ENCODE measurements at regions not wholly inside any gene's neighbourhood (a gene's known extent, or its start where the extent isn't known, plus 50 kb on each side); places are given as distances from the start of the nearest gene placed in this dataset.

DNA sequence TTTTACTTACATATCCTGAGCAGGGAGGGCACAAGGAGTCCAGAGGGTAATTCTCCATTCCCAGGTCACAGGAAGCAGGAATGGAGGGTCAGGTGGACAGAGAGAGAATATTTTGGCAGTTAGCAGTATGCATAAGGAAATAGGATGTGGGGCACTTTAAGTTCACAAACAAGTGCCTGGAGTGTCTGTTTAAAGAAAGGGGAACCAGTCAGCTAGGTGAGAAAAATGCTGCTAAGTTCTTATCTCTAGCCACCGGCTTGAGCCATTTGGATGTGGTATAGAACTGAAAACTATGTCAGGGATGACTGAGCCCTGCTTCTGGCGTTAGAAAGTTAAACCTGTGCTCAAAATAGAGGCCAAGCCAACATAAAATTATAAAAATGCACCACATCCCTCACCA is 739.7 kb upstream of the NCAM2 start (continued):
- TF ChIP-seq EP400 (IDR thresholded peaks at IDR 0.05), result peak; percentile 23; the same call in 1 of the 2 replicates
- TF ChIP-seq DDX20 (tag; IDR thresholded peaks at IDR 0.05; ENCODE audit: low read depth), result no peak
- TF ChIP-seq TBL1XR1 (IDR thresholded peaks at IDR 0.05; ENCODE audit: low read length in 2 of 2), result no peak
- TF ChIP-seq CREB1 (IDR thresholded peaks at IDR 0.05), result no peak
- no peak for TF ChIP-seq CREB1 (CRISPR knock-in tag; IDR thresholded peaks at IDR 0.05)
- TF ChIP-seq RBFOX2 (IDR thresholded peaks at IDR 0.05; ENCODE audit: low read depth, low read length), result no peak
- TF ChIP-seq STAT5A (IDR thresholded peaks at IDR 0.05; ENCODE audit: borderline replicate concordance, low read length), result peak; percentile 75
- TF ChIP-seq XRCC4 (IDR thresholded peaks at IDR 0.05; ENCODE audit: extremely low read depth, insufficient read depth, insufficient read length), result no peak
- TF ChIP-seq KDM1A (IDR thresholded peaks at IDR 0.05), result 0 out of 4 replicates have a peak, but pooled peaks of 1 of the 2 experiments have one; percentile 18
- TF ChIP-seq, protein P1, sequence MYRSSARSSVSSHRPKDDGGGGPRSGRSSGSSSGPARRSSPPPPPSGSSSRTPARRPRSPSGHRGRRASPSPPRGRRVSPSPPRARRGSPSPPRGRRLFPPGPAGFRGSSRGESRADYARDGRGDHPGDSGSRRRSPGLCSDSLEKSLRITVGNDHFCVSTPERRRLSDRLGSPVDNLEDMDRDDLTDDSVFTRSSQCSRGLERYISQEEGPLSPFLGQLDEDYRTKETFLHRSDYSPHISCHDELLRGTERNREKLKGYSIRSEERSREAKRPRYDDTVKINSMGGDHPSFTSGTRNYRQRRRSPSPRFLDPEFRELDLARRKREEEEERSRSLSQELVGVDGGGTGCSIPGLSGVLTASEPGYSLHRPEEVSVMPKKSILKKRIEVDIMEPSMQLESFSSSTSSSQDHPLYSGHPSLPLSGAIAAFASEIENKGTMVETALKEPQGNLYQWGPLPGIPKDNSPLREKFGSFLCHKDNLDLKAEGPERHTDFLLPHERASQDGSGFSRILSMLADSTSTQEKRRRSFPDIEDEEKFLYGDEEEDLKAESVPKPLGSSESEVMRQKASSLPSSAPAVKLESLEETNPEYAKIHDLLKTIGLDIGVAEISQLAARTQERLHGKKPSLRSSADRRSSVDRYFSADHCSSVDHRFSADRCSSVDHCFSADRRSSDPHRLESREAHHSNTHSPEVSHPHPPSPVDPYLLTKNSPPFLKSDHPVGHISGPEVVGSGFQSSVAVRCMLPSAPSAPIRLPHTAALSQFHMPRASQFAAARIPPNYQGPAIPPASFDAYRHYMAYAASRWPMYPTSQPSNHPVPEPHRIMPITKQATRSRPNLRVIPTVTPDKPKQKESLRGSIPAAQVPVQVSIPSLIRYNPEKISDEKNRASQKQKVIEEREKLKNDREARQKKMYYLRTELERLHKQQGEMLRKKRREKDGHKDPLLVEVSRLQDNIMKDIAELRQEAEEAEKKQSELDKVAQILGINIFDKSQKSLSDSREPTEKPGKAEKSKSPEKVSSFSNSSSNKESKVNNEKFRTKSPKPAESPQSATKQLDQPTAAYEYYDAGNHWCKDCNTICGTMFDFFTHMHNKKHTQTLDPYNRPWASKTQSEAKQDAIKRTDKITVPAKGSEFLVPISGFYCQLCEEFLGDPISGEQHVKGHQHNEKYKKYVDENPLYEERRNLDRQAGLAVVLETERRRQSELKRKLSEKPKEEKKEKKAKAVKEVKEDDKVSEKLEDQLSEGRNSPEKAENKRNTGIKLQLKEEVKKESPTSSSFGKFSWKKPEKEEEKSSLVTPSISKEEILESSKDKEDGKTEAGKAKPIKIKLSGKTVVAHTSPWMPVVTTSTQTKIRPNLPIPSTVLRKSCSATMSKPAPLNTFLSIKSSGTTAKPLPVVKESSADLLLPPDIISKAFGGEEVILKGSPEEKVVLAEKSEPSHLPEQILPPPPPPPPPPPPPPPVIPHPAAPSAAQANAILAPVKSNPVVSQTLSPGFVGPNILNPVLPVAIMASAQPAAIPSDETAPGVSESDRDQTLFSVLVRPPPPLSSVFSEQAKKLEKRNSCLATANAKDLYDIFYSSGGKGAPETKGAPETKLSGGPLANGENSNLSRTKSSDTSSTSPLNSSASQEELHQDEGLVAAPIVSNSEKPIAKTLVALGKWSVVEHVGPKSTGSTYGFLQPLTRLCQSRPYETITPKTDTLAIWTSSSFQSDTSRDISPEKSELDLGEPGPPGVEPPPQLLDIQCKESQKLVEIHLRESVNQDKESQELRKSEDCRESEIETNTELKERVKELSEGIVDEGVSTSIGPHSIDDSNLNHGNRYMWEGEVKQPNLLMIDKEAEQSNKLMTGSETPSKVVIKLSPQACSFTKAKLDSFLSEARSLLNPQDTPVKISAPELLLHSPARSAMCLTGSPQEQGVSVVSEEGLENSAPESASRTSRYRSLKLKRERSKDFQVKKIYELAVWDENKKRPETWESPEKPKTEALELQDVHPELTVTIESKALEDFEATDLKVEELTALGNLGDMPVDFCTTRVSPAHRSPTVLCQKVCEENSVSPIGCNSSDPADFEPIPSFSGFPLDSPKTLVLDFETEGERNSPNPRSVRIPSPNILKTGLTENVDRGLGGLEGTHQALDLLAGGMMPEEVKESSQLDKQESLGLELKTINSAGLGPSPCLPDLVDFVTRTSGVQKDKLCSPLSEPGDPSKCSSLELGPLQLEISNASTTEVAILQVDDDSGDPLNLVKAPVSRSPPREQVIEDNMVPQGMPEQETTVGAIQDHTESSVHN (IDR thresholded peaks at IDR 0.05; ENCODE audit: borderline replicate concordance in 1 of 2, low read depth in 1 of 2), result no peak
- no peak for TF ChIP-seq POLR3G (IDR thresholded peaks at IDR 0.05; ENCODE audit: extremely low read depth, insufficient read length, insufficient replicate concordance)
- no peak; the same call in 1 of the 2 replicates for TF ChIP-seq NBN (IDR thresholded peaks at IDR 0.05; ENCODE audit: low read depth)
- no peak for TF ChIP-seq RBM17 (IDR thresholded peaks at IDR 0.05; ENCODE audit: borderline replicate concordance, low read depth, low read length)
- TF ChIP-seq, protein P2, sequence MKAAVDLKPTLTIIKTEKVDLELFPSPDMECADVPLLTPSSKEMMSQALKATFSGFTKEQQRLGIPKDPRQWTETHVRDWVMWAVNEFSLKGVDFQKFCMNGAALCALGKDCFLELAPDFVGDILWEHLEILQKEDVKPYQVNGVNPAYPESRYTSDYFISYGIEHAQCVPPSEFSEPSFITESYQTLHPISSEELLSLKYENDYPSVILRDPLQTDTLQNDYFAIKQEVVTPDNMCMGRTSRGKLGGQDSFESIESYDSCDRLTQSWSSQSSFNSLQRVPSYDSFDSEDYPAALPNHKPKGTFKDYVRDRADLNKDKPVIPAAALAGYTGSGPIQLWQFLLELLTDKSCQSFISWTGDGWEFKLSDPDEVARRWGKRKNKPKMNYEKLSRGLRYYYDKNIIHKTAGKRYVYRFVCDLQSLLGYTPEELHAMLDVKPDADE (conservative IDR thresholded peaks at IDR 0.05; ENCODE audit: control insufficient read depth, low read depth, low read length), result no peak
- TF ChIP-seq, protein P3, sequence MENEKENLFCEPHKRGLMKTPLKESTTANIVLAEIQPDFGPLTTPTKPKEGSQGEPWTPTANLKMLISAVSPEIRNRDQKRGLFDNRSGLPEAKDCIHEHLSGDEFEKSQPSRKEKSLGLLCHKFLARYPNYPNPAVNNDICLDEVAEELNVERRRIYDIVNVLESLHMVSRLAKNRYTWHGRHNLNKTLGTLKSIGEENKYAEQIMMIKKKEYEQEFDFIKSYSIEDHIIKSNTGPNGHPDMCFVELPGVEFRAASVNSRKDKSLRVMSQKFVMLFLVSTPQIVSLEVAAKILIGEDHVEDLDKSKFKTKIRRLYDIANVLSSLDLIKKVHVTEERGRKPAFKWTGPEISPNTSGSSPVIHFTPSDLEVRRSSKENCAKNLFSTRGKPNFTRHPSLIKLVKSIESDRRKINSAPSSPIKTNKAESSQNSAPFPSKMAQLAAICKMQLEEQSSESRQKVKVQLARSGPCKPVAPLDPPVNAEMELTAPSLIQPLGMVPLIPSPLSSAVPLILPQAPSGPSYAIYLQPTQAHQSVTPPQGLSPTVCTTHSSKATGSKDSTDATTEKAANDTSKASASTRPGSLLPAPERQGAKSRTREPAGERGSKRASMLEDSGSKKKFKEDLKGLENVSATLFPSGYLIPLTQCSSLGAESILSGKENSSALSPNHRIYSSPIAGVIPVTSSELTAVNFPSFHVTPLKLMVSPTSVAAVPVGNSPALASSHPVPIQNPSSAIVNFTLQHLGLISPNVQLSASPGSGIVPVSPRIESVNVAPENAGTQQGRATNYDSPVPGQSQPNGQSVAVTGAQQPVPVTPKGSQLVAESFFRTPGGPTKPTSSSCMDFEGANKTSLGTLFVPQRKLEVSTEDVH (IDR thresholded peaks at IDR 0.05; ENCODE audit: low read depth, partially characterized antibody), result no peak
- peak; percentile 87 for TF ChIP-seq TAL1 (IDR thresholded peaks at IDR 0.05)
- TF ChIP-seq SRSF1 (IDR thresholded peaks at IDR 0.05; ENCODE audit: low read depth, low read length), result no peak

All from K562 (cell line).